Keratinocyte (primary cell): ENCODE measurements at regions not wholly inside any gene's neighbourhood (a gene's known extent, or its start where the extent isn't known, plus 50 kb on each side); places are given as distances from the start of the nearest gene placed in this dataset.

Experiments used
- DNase-seq: peaks from one replicate; pipeline ENCODE4 v3.0.0-alpha.2; 2011; ENCODE audit warnings: low read depth, missing footprints, low spot score
- FAIRE-seq: peaks from 2 replicates; lab custom pipeline; 2011; peaks lifted over from hg19 to GRCh38; lab: Jason Lieb, UNC
- H2AFZ ChIP-seq: 2 replicates; pipeline ENCODE4 v1.6.0; 2012; ENCODE audit warnings: low read length, control low read depth, inconsistent platforms; ENCODE audit not compliant: control insufficient read depth
- H3K27ac ChIP-seq: 2 replicates; pipeline ENCODE4 v1.5.1; 2011; ENCODE audit warnings: low read length; ENCODE audit not compliant: control insufficient read depth, insufficient read depth
- H3K27me3 ChIP-seq: 3 replicates; pipeline ENCODE4 v1.6.0; 2011; ENCODE audit warnings: low read length; ENCODE audit not compliant: control insufficient read depth, insufficient read depth; ENCODE audit errors: extremely low read depth
- H3K36me3 ChIP-seq, 2 experiments: 2 replicates in 1 of 2; 3 replicates in 1 of 2; pipeline ENCODE4 v1.5.1; 2011; ENCODE audit warnings: low read length in 2 of 2, mild to moderate bottlenecking in 1 of 2; ENCODE audit not compliant: control insufficient read depth in 2 of 2, insufficient read depth in 2 of 2; ENCODE audit errors: extremely low read depth in 1 of 2
- H3K4me1 ChIP-seq: 3 replicates; pipeline ENCODE4 v1.5.1; 2011; ENCODE audit warnings: low read length; ENCODE audit not compliant: control insufficient read depth, insufficient read depth; ENCODE audit errors: extremely low read depth
- H3K4me2 ChIP-seq: 3 replicates; pipeline ENCODE4 v1.6.0; 2011; ENCODE audit warnings: low read depth, low read length; ENCODE audit not compliant: control insufficient read depth, insufficient read depth; ENCODE audit errors: extremely low read depth
- H3K4me3 ChIP-seq, 3 experiments: fragments of 200-600 bp in 1 of 3; sonication (generic) in 1 of 3; 2 replicates in 2 of 3; 3 replicates in 1 of 3; pipeline ENCODE4 v1.5.1; 2011 to 2016; ENCODE audit warnings: low read length in 3 of 3, mild to moderate bottlenecking in 3 of 3, control low read depth in 2 of 3, inconsistent platforms in 1 of 3, low read depth in 1 of 3, mixed read lengths in 1 of 3, mixed run types in 1 of 3, moderate library complexity in 1 of 3; ENCODE audit not compliant: control insufficient read depth in 2 of 3, insufficient read depth in 2 of 3; ENCODE audit errors: extremely low read depth in 1 of 3
- H3K79me2 ChIP-seq: 2 replicates; pipeline ENCODE4 v1.6.0; 2012; ENCODE audit warnings: low read length; ENCODE audit not compliant: control insufficient read depth, insufficient read depth
- H3K9ac ChIP-seq: 3 replicates; pipeline ENCODE4 v1.6.0; 2011; ENCODE audit warnings: low read length; ENCODE audit not compliant: control insufficient read depth, insufficient read depth; ENCODE audit errors: extremely low read depth
- H3K9me1 ChIP-seq: 3 replicates; pipeline ENCODE4 v1.6.0; 2011; ENCODE audit warnings: low read length; ENCODE audit not compliant: control insufficient read depth, insufficient read depth; ENCODE audit errors: extremely low read depth
- H3K9me3 ChIP-seq: 2 replicates; pipeline ENCODE4 v1.5.1; 2012; ENCODE audit warnings: low read depth, low read length; ENCODE audit not compliant: control insufficient read depth
- H4K20me1 ChIP-seq: 3 replicates; pipeline ENCODE4 v1.6.0; 2011; ENCODE audit warnings: low read length; ENCODE audit not compliant: control insufficient read depth, insufficient read depth; ENCODE audit errors: extremely low read depth
- CTCF ChIP-seq, 3 experiments: IDR thresholded peaks in 1 of 3; conservative IDR thresholded peaks in 1 of 3; optimal IDR thresholded peaks in 1 of 3; 2 replicates in 2 of 3; 3 replicates in 1 of 3; pipeline versions ENCODE3 to v1.5.1; 2011; ENCODE audit warnings: low read length in 3 of 3, mild to moderate bottlenecking in 3 of 3, moderate library complexity in 2 of 3, control low read depth in 1 of 3, inconsistent platforms in 1 of 3; ENCODE audit not compliant: insufficient read depth in 2 of 3; ENCODE audit errors: extremely low read depth in 1 of 3
- EZH2 ChIP-seq: IDR thresholded peaks from one replicate; pipeline ENCODE4 v1.6.1; 2012; ENCODE audit warnings: inconsistent platforms, mild to moderate bottlenecking, low read length, moderate library complexity
- dilution Hi-C: fragments of 300-500 bp; cut with MboI; formaldehyde crosslinking; loops from one replicate; pipeline ENCODE4 v1.7.0; 2020; ENCODE audit warnings: low sequenced_read_pairs; ENCODE audit not compliant: extremely low pct_ligation_motif_present

- H3K4me3 ChIP-seq: no peak overlapping the region
- no peaks in the 10 kb centered on the region for H3K4me1 ChIP-seq
- DNase-seq (no peak), FAIRE-seq (no peak)
- H3K4me2 ChIP-seq: no peak overlapping the region
- no peaks in the 10 kb centered on the region for H3K9me1 ChIP-seq
- H3K27ac ChIP-seq: no peak overlapping the region
- no peak overlapping the region for H2AFZ ChIP-seq
- peaks cover 13% of the 10 kb centered on the region for H3K27me3 ChIP-seq
- H3K79me2 ChIP-seq: no peaks in the 10 kb centered on the region
- no peak overlapping the region for H3K9ac ChIP-seq
- H4K20me1 ChIP-seq: no peaks in the 10 kb centered on the region
- TF ChIP-seq CTCF (optimal IDR thresholded peaks at IDR 0.05 in 1 of 3, IDR thresholded peaks at IDR 0.05 in 1 of 3, conservative IDR thresholded peaks at IDR 0.05 in 1 of 3; ENCODE audit: extremely low read depth in 1 of 3, insufficient read depth in 2 of 3, low read length in 3 of 3) (no peak), EZH2 (no peak)
- no peaks in the 10 kb centered on the region for H3K9me3 ChIP-seq
- no peaks in the 10 kb centered on the region for H3K36me3 ChIP-seq
- dilution Hi-C loops: no loop called here
These were observed 119.4 kb downstream of the TMEM18 start for GRCh38 chr2:557635-558301.

- DNase-seq: no peak
- Histone ChIP-seq H3K9ac (no peak overlapping the region), H3K36me3 (no peaks in the 10 kb centered on the region), H3K27me3 (peaks cover 13% of the 10 kb centered on the region), H3K9me3 (no peaks in the 10 kb centered on the region), H3K4me3 (no peak overlapping the region), H3K79me2 (no peaks in the 10 kb centered on the region), H3K4me1 (no peaks in the 10 kb centered on the region), H3K4me2 (no peak overlapping the region), H3K9me1 (no peaks in the 10 kb centered on the region), H2AFZ (no peak overlapping the region), H4K20me1 (no peaks in the 10 kb centered on the region), H3K27ac (no peak overlapping the region)
- dilution Hi-C loops: no loop called here
- FAIRE-seq: no peak
- TF ChIP-seq CTCF (optimal IDR thresholded peaks at IDR 0.05 in 1 of 3, IDR thresholded peaks at IDR 0.05 in 1 of 3, conservative IDR thresholded peaks at IDR 0.05 in 1 of 3; ENCODE audit: extremely low read depth in 1 of 3, insufficient read depth in 2 of 3, low read length in 3 of 3) (no peak), EZH2 (no peak)
These were observed 120.7 kb downstream of the TMEM18 start for GRCh38 chr2:556485-556884.
